HL-60 (cell line): ENCODE measurements at regions not wholly inside any gene's neighbourhood (a gene's known extent, or its start where the extent isn't known, plus 50 kb on each side); places are given as distances from the start of the nearest gene placed in this dataset.

Source experiments
- DNase-seq, 2 experiments: peaks; one replicate each; pipeline ENCODE4 v3.0.0-alpha.2; 2010 to 2020; ENCODE audit warnings: low read depth in 1 of 2, low spot score in 1 of 2
- H3K27ac ChIP-seq: fragments of 250-450 bp; sonication (Bioruptor Pico); replicated peaks from 2 replicates; pipeline ENCODE4 v1.5.1; 2020; ENCODE audit warnings: mild to moderate bottlenecking, moderate library complexity
- H3K27me3 ChIP-seq: fragments of 250-450 bp; sonication (Bioruptor Pico); 2 replicates; pipeline ENCODE4 v1.5.1; 2021; ENCODE audit warnings: mild to moderate bottlenecking, moderate library complexity; ENCODE audit not compliant: insufficient read depth, poor library complexity, severe bottlenecking
- H3K4me3 ChIP-seq: replicated peaks from 2 replicates; pipeline ENCODE4 v1.5.1; 2011; ENCODE audit warnings: mild to moderate bottlenecking, control low read depth, low read length; ENCODE audit not compliant: insufficient read depth
- CTCF ChIP-seq: IDR thresholded peaks from one replicate; pipeline ENCODE4 v1.5.1; 2011; ENCODE audit warnings: low read length, control low read depth, inconsistent platforms; ENCODE audit not compliant: insufficient read depth
- GABPA ChIP-seq: IDR thresholded peaks from 2 replicates; pipeline ENCODE4 v1.6.1; 2012; ENCODE audit warnings: low read depth
- POLR2AphosphoS5 ChIP-seq: IDR thresholded peaks from 2 replicates; pipeline ENCODE4 v1.6.1; 2012; ENCODE audit warnings: low read depth
- REST ChIP-seq: IDR thresholded peaks from 2 replicates; pipeline ENCODE4 v1.6.1; 2012; ENCODE audit warnings: low read depth; ENCODE audit not compliant: insufficient replicate concordance
- SPI1 ChIP-seq: IDR thresholded peaks from 2 replicates; pipeline ENCODE4 v1.6.1; 2012; ENCODE audit warnings: low read depth, mild to moderate bottlenecking, borderline replicate concordance

- TF ChIP-seq SPI1 = no peak
- TF ChIP-seq GABPA = no peak
- TF ChIP-seq POLR2AphosphoS5 = no peak
- no peak for TF ChIP-seq CTCF
- TF ChIP-seq REST = no peak
- Histone ChIP-seq H3K27ac (no peak overlapping the region), H3K4me3 (no peak overlapping the region), H3K27me3 (no peaks in the 10 kb centered on the region)
- no peak for DNase-seq
These were observed 616.7 kb upstream of the DAB2 start for GRCh38 chr5:40041452-40041851.

DNA sequence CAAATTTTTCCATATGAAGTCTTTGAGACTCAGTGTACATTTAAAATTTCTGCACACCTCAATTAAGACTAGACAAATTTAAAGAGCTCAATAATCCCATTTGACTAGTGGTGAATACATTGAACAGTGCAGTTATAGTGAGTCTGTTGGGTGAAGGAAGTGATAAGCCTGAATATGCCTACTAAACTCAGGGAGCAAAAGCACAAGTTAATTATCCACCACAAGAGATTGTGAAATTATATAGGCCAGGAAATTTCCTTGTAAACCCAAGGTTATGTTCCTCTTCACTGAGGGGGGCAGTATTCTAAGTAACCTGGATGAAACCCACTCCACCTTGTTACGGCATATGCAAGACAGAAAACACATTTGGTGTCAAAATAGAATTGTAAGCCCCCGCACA is 612.9 kb upstream of the DAB2 start:
- no peak for DNase-seq
- no peaks in the 10 kb centered on the region for H3K27me3 ChIP-seq
- TF ChIP-seq GABPA (no peak), CTCF (no peak), POLR2AphosphoS5 (no peak), SPI1 (no peak), REST (no peak)
- H3K4me3 ChIP-seq = no peak overlapping the region
- no peak overlapping the region for H3K27ac ChIP-seq

DNA sequence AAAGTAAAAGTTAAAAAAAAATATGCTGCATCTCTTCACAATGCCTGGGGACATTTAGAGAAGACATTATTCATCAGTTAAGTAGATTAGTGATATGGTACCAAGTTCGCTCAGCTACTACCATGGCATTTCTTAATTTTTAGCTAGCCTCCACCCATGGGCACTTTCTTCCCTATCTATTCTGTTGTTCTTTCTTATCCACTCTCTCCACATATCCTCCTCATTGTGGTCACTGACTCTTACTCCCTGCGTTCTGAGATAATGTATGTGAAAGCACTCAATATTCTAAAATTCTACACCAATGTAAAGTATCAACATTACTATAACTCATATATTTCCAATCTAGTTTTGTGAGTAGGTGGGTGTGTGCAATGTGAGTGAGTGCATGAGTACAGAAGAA is 609.7 kb upstream of the DAB2 start:
- TF ChIP-seq GABPA (no peak), POLR2AphosphoS5 (no peak), CTCF (no peak), REST (no peak), SPI1 (no peak)
- Histone ChIP-seq H3K4me3 (no peak overlapping the region), H3K27ac (no peak overlapping the region), H3K27me3 (no peaks in the 10 kb centered on the region)
- DNase-seq = no peak
